OCI-LY7 (cell line): ENCODE measurements at regions not wholly inside any gene's neighbourhood (a gene's known extent, or its start where the extent isn't known, plus 50 kb on each side); places are given as distances from the start of the nearest gene placed in this dataset.

Experiments
- EZH2phosphoT487 ChIP-seq: fragments of 200-600 bp; sonication (generic); IDR thresholded peaks from 2 replicates; pipeline ENCODE4 v1.6.1; 2018; ENCODE audit warnings: low read depth, borderline replicate concordance, mild to moderate bottlenecking, mixed run types, antibody characterized with exemption, low read length, moderate library complexity, mixed read lengths
- TF ChIP-seq, protein P1 (sequence below): fragments of 200-600 bp; sonication (generic); conservative IDR thresholded peaks from 2 replicates; pipeline ENCODE4 v1.5.1; 2014; ENCODE audit warnings: mild to moderate bottlenecking, antibody characterized with exemption, low read length, moderate library complexity, mixed read lengths

DNA sequence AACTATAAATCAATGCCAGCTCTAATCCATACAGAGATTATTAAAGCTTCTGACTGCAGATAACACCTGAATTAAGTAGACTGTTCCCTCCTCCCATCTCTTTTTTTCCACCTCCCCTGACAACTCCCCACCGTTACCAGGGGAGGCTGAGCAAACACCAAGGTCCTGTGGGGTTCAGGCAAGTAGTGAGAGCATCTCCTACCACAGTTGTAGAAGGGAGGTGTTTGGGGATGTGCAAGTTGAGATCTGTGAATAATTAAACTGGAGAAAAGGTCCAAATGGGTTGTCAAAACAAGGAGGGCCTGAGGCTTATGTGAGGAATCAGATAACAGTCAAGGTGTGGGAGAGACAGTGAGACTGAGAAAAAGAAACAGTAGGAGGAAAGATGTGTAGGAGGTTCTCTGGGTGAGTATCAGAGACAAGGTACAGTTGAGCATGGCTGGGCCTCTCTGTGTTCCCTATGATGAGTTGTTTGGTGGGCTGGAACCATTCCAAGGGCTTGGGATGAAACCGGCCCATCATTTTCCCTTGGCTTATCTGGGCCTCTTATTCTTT, 194.6 kb downstream of the CYRIA start:
- TF ChIP-seq, protein P1, sequence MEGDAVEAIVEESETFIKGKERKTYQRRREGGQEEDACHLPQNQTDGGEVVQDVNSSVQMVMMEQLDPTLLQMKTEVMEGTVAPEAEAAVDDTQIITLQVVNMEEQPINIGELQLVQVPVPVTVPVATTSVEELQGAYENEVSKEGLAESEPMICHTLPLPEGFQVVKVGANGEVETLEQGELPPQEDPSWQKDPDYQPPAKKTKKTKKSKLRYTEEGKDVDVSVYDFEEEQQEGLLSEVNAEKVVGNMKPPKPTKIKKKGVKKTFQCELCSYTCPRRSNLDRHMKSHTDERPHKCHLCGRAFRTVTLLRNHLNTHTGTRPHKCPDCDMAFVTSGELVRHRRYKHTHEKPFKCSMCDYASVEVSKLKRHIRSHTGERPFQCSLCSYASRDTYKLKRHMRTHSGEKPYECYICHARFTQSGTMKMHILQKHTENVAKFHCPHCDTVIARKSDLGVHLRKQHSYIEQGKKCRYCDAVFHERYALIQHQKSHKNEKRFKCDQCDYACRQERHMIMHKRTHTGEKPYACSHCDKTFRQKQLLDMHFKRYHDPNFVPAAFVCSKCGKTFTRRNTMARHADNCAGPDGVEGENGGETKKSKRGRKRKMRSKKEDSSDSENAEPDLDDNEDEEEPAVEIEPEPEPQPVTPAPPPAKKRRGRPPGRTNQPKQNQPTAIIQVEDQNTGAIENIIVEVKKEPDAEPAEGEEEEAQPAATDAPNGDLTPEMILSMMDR, result no peak
- TF ChIP-seq EZH2phosphoT487, result no peak
